Activated naive CD8-positive, alpha-beta T cell treated with anti-CD3 and anti-CD28 coated beads for 36 hours (primary cell): ENCODE measurements at regions not wholly inside any gene's neighbourhood (a gene's known extent, or its start where the extent isn't known, plus 50 kb on each side); places are given as distances from the start of the nearest gene placed in this dataset.
"Not testable (repeated sequence)": the region's sequence is repeated elsewhere in the genome, so short reads cannot be mapped to it uniquely, and the experiment has no call there.

Experiments
- DNase-seq: peaks from one replicate; pipeline ENCODE4 v3.0.0; 2021
- H3K27ac Mint-ChIP-seq: one replicate; pipeline ENCODE4 v1.8.0; 2022; ENCODE audit warnings: mild to moderate bottlenecking, moderate library complexity, mixed read lengths
- H3K27me3 Mint-ChIP-seq: one replicate; pipeline ENCODE4 v1.8.0; 2022; ENCODE audit warnings: mild to moderate bottlenecking, mixed read lengths
- H3K36me3 Mint-ChIP-seq: one replicate; pipeline ENCODE4 v1.8.0; 2021; ENCODE audit warnings: mild to moderate bottlenecking, mixed read lengths
- H3K4me1 Mint-ChIP-seq: one replicate; pipeline ENCODE4 v1.8.0; 2021; ENCODE audit warnings: mixed read lengths
- H3K4me3 Mint-ChIP-seq: one replicate; pipeline ENCODE4 v1.8.0; 2022; ENCODE audit warnings: mild to moderate bottlenecking, moderate library complexity, mixed read lengths
- H3K9me3 Mint-ChIP-seq: one replicate; pipeline ENCODE4 v1.8.0; 2022; ENCODE audit warnings: mixed read lengths

DNA sequence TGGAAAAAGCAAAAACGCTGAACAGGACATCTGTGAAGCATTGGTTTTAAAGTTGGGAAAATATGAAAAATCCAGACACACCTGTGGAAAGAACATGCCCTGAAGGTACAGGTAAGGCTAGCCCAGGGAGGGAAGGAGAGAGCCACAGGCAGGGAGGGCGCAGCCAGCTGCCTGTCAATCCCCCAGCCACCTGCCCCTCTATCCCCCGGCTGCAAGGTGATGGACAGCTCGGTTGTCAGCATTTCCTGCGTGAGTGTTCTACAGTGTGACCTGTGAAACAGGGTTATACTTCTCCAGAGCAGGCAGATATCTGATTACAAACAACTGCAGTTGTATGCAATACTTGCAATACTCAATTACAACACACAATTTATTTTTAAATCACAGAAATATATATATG, 358.1 kb downstream of the SMOC2 start:
- H3K27ac Mint-ChIP-seq: no peak overlapping the region
- H3K27me3 Mint-ChIP-seq: peaks cover 16% of the 10 kb centered on the region
- no peak overlapping the region for H3K4me3 Mint-ChIP-seq
- H3K4me1 Mint-ChIP-seq: no peaks in the 10 kb centered on the region
- H3K36me3 Mint-ChIP-seq: no peaks in the 10 kb centered on the region
- no peaks in the 10 kb centered on the region for H3K9me3 Mint-ChIP-seq
- no peak for DNase-seq

DNA sequence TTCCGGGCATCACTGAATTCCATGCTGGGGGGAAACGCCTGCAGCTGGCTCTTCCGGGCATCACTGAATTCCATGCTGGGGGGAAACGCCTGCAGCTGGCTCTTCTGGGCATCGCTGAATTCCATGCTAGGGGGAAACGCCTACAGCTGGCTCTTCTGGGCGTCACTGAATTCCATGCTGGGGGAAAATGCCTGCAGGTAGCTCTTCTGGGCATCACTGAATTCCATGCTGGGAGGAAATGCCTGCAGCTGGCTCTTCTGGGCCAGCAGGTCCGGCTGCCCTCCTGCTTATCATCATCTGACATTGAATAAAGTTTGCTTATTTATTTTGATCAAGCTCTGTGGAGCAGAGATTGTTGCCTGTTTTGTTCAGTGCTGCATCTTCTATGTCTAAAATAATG, 355.1 kb downstream of the SMOC2 start:
- Mint-ChIP-seq H3K27me3 (peaks cover 8% of the 10 kb centered on the region), H3K9me3 (no peaks in the 10 kb centered on the region), H3K36me3 (no peaks in the 10 kb centered on the region), H3K4me3 (no peak overlapping the region), H3K4me1 (no peaks in the 10 kb centered on the region), H3K27ac (no peak overlapping the region)
- no peak for DNase-seq

DNA sequence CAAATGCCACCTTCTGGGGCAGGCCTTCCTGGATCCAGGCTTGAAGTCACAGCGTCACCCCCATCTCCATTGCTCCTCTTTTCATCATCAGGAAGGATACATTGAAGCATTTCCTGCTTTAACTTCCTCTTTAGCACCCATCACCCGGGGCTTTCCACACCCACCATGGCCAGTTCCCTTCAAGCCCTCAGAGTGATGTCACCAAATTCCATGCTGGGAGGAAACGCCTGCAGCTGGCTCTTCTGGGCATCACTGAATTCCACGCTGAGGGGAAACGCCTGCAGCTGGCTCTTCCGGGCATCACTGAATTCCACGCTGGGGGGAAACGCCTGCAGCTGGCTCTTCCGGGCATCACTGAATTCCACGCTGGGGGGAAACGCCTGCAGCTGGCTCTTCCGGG, 354.6 kb downstream of the SMOC2 start:
- not testable (repeated sequence) for H3K4me1 Mint-ChIP-seq, H3K4me3 Mint-ChIP-seq, H3K9me3 Mint-ChIP-seq, H3K36me3 Mint-ChIP-seq, DNase-seq, H3K27ac Mint-ChIP-seq, H3K27me3 Mint-ChIP-seq

DNA sequence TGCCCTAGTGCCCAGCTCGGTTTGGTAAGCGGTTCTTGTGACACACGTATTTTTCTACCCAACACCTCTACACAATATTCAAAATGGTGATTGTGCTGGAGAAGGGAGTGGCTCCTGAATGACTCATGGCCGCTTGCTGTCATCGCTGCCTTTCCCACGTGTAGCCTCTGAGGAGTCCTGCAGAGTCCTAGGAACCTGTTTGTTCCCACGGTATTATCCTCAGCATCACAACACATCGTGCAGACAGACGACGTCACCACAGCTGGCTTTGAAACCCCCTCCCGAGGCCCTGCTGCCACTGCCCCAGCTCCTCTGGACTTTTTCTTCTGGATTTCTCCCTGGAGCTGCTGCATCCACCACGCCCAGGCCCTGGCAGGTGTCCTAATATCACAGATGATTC, 353.5 kb downstream of the SMOC2 start:
- no peak for DNase-seq
- Mint-ChIP-seq H3K27me3 (peaks cover 4% of the 10 kb centered on the region), H3K27ac (no peak overlapping the region), H3K36me3 (no peaks in the 10 kb centered on the region), H3K9me3 (no peaks in the 10 kb centered on the region), H3K4me1 (no peaks in the 10 kb centered on the region), H3K4me3 (no peak overlapping the region)

DNA sequence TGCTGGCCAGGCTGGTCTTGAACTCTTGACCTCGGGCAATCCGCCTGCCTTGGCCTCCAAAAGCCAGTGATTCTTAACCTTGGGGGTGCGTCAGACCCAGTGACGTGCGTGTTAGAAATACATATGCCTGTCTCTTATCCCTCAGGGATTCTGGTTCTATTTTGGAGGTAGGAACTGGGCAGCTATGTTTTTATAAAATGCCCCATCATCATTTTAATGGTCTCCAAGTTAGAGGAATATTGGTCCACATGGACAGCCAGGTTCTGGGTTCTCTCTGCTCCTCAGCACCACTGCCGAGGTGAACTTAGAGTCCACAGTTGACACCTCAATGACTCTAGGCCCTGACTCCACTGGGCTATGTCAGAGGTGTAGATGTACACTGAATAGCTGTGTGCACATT, 352.7 kb downstream of the SMOC2 start:
- H3K27me3 Mint-ChIP-seq: peaks cover 4% of the 10 kb centered on the region
- H3K9me3 Mint-ChIP-seq: no peaks in the 10 kb centered on the region
- DNase-seq: no peak
- no peaks in the 10 kb centered on the region for H3K36me3 Mint-ChIP-seq
- H3K4me3 Mint-ChIP-seq: no peak overlapping the region
- H3K27ac Mint-ChIP-seq: no peak overlapping the region
- H3K4me1 Mint-ChIP-seq: no peaks in the 10 kb centered on the region

DNA sequence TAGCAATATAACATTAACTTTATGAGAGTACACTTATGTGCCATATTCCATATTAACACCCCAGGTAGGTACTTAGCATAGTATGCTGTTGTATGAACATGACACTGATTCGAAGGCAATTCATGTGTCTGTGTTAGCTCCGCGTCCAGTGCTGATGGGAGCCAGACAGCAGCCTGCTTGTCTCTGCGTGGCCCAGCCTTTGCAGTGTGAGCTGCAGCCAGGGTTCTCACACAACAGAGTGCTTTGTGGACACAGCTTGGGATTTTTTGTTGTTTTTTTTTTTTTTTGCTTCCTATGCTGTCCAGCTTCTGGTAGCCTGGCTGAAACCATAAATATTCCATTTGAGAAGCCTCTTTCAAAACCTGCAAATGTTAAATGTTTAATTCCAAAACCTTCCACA, 350.9 kb downstream of the SMOC2 start:
- no peak overlapping the region for H3K4me3 Mint-ChIP-seq
- H3K4me1 Mint-ChIP-seq: no peaks in the 10 kb centered on the region
- H3K9me3 Mint-ChIP-seq: no peaks in the 10 kb centered on the region
- H3K36me3 Mint-ChIP-seq: no peaks in the 10 kb centered on the region
- peaks cover 4% of the 10 kb centered on the region for H3K27me3 Mint-ChIP-seq
- no peak overlapping the region for H3K27ac Mint-ChIP-seq
- no peak for DNase-seq

DNA sequence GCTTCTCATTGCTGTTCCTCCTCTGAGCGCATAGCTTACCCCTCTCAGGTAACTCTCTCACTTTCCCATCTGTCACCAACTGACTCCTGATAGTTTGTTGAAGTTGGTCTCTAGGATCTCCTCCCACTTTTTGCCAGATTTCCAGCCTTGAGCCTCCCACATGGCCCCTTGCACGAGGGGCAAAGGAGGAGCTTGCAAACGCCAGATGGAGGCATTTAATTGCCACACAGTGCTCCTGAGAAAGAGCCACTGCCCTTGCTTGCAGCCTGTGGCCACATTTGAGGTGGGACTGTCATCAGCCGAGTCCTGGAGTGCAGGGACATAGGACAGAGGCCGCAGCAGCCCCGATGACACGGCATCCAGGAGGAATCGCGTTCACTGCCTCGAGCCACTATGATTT, 348.7 kb downstream of the SMOC2 start:
- no peak overlapping the region for H3K4me3 Mint-ChIP-seq
- H3K36me3 Mint-ChIP-seq: no peaks in the 10 kb centered on the region
- no peak for DNase-seq
- H3K27me3 Mint-ChIP-seq: no peaks in the 10 kb centered on the region
- H3K27ac Mint-ChIP-seq: no peak overlapping the region
- no peaks in the 10 kb centered on the region for H3K9me3 Mint-ChIP-seq
- no peaks in the 10 kb centered on the region for H3K4me1 Mint-ChIP-seq

DNA sequence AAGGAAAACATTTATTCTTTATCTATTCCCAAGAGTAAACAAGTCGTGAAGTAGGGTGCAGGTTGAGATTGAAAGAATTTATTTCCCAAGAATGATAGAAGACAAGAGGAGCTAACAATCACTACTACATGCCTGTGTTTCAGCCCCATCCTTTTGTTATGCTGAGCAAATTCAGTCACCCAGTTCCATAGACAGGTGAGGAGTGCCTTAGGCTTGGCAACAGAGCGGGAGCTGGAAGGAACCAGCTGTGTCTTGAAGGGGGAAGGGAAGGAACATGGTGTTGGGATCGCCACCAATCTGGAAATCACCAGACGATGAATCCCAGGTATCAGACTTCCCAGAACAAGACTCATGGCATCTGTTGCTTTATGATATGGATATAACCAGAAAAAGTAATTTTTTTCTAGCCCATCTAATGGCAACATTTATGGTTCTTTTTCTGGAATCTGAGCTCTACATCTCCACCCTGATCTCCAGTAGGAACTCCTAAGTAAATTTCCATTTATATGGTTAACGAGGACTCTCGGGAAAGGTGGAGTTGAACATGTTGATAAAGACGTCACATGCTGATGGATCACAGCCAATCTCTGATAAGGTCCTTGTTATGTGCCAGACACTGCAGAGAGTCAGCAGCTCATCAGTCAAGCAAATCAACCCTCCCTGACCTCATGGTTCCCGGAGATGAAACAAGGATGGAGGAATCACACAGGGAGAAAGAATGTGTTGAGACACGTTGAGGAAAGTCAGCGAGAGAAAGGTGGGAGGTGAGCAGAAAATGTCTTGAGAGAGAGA, 344.9 kb downstream of the SMOC2 start:
- no peak for DNase-seq
- Mint-ChIP-seq H3K4me1 (no peaks in the 10 kb centered on the region), H3K27me3 (no peaks in the 10 kb centered on the region), H3K9me3 (no peaks in the 10 kb centered on the region), H3K4me3 (no peak overlapping the region), H3K27ac (no peak overlapping the region), H3K36me3 (no peaks in the 10 kb centered on the region)

DNA sequence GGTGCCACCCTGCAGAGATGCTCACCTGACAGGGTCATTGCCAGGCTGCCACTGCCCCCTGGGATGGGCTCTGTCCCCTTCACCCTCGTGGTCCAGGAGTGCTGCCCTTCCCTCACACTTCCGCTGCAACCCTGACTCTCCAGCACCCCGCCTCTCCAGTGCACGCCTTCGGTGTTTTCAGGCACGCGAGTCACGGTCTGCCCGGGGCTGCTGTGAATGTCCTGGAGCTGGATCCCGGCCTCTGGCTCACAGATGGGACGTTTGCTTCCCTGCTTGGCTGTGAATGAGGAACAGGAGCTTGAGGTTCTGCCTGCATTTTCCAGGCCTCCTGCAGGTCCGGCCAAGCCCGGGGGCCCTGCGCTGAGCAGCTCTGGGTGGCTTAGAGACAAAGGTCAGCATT, 343.4 kb downstream of the SMOC2 start:
- H3K9me3 Mint-ChIP-seq: no peaks in the 10 kb centered on the region
- no peak overlapping the region for H3K4me3 Mint-ChIP-seq
- H3K36me3 Mint-ChIP-seq: no peaks in the 10 kb centered on the region
- no peaks in the 10 kb centered on the region for H3K4me1 Mint-ChIP-seq
- H3K27me3 Mint-ChIP-seq: no peaks in the 10 kb centered on the region
- H3K27ac Mint-ChIP-seq: no peak overlapping the region
- DNase-seq: no peak

DNA sequence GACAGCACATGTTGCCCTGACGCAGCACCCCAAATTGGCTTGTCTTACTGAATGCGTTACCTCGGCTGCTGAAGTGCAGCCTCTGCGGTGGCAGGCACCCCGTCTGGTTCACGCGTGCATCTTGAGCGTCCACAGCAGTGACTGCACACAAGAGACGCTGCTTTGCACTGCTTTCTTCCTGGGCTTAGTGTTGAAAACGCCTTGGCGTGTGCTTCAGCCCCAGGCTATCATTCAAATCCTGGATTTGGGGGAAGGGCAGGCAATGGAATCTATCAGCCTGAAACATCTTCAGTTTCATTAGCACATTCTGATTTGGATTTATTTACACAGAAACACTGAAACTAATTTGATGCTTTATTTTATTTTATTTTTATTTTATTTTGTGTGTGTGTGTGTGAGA, 342.7 kb downstream of the SMOC2 start:
- no peak for DNase-seq
- no peaks in the 10 kb centered on the region for H3K4me1 Mint-ChIP-seq
- H3K27me3 Mint-ChIP-seq: no peaks in the 10 kb centered on the region
- H3K27ac Mint-ChIP-seq: no peak overlapping the region
- no peaks in the 10 kb centered on the region for H3K9me3 Mint-ChIP-seq
- no peaks in the 10 kb centered on the region for H3K36me3 Mint-ChIP-seq
- no peak overlapping the region for H3K4me3 Mint-ChIP-seq

DNA sequence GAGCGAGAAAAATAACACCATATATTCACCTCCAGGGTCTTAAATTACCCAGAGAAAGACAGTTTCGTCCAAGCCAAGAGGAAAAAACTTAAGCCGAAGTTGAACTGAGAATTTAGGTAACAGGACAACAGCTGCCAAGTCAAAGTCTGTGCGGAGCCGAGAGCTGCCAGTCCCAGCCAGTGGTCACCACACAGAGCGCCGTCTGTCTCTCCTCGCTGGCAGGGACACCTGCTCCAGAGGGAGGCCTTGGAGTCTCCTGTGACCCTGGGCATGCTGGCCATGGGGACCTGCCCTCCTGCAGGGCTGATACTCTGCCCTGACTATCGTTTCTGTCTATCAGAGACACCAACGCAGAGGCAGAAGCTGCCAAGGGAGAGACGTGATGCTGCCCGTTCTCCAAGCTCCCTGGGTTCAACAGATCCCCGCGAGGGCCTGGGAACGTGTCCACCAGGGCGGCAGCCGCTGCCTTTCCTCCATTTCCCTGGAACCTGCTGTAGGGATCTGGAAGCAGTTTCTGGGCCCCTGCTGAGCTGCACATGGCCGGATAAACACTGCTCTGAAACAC, 341.3 kb downstream of the SMOC2 start:
- H3K4me3 Mint-ChIP-seq: no peak overlapping the region
- H3K27ac Mint-ChIP-seq: no peak overlapping the region
- no peaks in the 10 kb centered on the region for H3K36me3 Mint-ChIP-seq
- peaks cover 3% of the 10 kb centered on the region for H3K27me3 Mint-ChIP-seq
- DNase-seq: no peak
- no peaks in the 10 kb centered on the region for H3K9me3 Mint-ChIP-seq
- no peaks in the 10 kb centered on the region for H3K4me1 Mint-ChIP-seq

DNA sequence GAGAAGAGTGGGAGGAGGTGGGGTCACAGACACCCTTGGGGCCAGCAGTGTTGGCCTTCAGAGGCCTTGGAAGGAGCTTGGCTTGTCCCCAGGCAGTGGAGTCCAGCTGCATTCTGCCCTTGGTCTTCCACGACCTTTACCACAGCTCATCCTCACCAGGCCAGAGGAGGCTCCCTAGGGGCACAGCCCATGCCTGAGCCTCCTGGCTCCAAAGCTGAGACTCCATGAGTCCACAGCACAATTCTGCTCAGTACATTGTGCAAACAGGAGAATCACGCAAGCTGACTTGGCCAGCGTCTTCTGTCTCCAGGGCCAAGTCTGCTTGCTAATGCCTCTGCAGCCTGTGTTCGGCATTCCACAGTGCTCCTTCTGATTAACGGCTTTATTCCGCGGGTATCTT, 337.2 kb downstream of the SMOC2 start:
- Mint-ChIP-seq H3K27me3 (peaks cover 3% of the 10 kb centered on the region), H3K27ac (no peak overlapping the region), H3K9me3 (peaks cover 15% of the 10 kb centered on the region), H3K4me1 (no peaks in the 10 kb centered on the region), H3K4me3 (no peak overlapping the region), H3K36me3 (no peaks in the 10 kb centered on the region)
- no peak for DNase-seq

DNA sequence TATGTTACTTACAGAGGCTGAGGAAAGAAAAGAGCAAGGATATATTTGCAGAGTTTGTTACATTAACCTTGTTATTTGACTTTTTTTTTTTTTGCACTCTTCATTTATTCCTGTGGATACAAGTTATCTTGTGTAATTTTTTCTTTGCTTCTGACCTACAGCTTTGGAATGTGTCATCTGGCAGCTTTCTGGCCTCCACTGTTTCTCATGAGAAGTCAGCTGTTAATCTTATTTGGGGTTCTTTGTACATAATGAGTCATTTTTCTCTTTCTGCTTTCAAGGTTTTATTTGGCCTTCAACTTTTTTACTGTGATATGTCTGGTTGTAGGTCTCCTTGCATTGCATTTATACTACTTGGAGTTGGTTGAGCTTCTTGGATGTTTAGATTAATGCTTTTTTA, 333.4 kb downstream of the SMOC2 start:
- Mint-ChIP-seq H3K4me1 (no peaks in the 10 kb centered on the region), H3K36me3 (no peaks in the 10 kb centered on the region), H3K9me3 (peaks cover 23% of the 10 kb centered on the region)

DNA sequence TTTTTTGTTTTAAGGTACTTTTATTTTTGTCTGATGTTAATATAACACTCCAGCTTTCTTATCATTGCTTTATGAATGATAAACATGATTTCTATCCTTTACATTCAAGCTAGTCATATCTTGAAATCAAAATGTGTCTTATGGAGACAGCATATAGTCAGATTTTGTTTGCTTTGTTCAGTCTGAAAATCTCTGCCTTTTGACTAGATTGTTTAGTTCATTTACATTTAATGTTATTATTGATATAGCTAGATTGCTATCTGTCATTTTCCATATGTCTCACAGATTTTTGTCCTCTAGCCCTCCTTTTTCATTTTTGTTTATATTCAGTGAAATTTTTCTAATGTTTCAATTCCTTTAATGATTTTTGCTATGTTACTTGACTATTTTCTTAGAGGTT, 332.8 kb downstream of the SMOC2 start:
- Mint-ChIP-seq H3K27me3 (peaks cover 7% of the 10 kb centered on the region), H3K4me1 (no peaks in the 10 kb centered on the region), H3K36me3 (no peaks in the 10 kb centered on the region), H3K9me3 (peaks cover 27% of the 10 kb centered on the region), H3K27ac (no peak overlapping the region), H3K4me3 (no peak overlapping the region)
- DNase-seq: no peak

More for the DNA sequence above, 333.4 kb downstream of the SMOC2 start:
- H3K27me3 Mint-ChIP-seq: peaks cover 7% of the 10 kb centered on the region
- H3K4me3 Mint-ChIP-seq: no peak overlapping the region
- H3K27ac Mint-ChIP-seq: no peak overlapping the region
- DNase-seq: no peak

DNA sequence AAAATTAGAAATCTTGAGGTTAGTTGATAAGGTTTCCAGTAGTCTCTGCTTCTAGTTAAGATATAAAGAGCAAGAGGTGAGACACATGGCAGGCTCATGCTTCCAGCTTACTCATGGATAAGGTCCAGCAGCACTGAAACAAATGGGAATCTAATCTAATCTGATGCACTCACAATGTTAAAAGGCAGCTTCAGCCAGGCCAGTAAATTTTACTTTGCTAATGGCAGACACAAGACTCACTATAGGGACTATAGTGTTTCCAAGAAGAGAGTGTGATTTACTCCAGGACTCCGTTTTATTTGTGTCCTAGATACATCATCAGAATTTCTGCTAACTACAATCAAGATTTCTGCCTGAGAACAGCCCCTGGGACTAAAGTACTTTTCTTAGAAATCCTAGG, 324.8 kb downstream of the SMOC2 start:
- no peak for DNase-seq
- Mint-ChIP-seq H3K9me3 (peaks cover 7% of the 10 kb centered on the region), H3K4me3 (no peak overlapping the region), H3K27ac (no peak overlapping the region), H3K27me3 (peaks cover 3% of the 10 kb centered on the region), H3K36me3 (no peaks in the 10 kb centered on the region), H3K4me1 (no peaks in the 10 kb centered on the region)

DNA sequence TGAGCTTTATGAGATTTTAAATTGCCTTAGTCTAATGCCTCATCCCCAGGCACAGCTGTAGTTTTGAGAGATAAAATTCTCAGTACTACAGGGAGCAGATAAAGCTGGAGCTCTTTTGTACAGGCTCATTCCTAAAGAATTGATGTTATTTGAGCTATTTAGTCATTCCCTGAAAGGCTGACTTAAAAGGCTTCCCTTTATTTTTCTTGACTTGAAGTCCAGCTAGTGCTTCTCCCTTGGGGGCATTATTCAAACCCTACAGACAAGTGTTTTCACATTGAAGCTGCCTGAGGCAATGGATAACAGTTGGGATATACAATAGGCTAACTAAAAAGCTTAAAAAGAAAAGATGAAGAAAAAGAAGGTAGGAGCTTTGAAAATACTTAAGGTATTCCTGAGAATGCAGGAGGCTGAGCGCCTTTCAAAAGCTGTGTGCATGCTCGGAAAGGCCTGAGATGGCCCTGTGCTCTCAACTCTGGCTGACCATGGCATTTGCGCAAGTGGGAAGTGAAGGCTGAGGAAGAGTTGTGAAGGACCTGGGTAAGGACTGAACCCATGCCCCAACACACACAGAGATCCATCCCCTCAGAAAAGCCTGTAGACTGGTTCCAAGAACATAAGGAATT, 315.1 kb downstream of the SMOC2 start:
- DNase-seq: no peak
- peaks cover 20% of the 10 kb centered on the region for H3K27me3 Mint-ChIP-seq
- no peak overlapping the region for H3K27ac Mint-ChIP-seq
- no peak overlapping the region for H3K4me3 Mint-ChIP-seq
- H3K36me3 Mint-ChIP-seq: no peaks in the 10 kb centered on the region
- H3K4me1 Mint-ChIP-seq: no peaks in the 10 kb centered on the region
- H3K9me3 Mint-ChIP-seq: no peaks in the 10 kb centered on the region
